HG03457 (cell line): ENCODE measurements at regions not wholly inside any gene's neighbourhood (a gene's known extent, or its start where the extent isn't known, plus 50 kb on each side); places are given as distances from the start of the nearest gene placed in this dataset.

ENCODE experiments used
- ATAC-seq: cut with Tn5 transposase; IDR thresholded peaks from one replicate; pipeline ENCODE4 v1.9.1; 2021; ENCODE audit warnings: moderate number of reproducible peaks; ENCODE audit not compliant: unreplicated experiment

DNA sequence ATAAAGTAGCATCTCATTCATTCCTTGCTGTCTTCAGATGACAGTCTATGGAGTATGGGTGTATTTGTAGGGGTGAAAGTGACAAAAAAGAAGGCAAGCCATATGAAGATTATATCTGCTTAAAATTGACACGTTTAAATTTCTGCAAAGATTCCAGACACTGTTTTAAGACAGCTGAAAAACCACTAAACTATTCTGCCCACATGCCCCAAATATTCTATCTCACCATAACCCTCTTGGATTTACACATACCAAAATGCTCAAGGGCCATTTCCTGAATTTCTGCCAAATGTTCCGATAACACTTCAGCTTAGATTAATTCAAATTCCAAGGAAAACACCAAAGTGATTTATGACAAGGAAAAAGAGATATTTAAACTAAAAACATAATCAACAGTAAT lies 99.9 kb upstream of the IL6 start:
- no peak for ATAC-seq

DNA sequence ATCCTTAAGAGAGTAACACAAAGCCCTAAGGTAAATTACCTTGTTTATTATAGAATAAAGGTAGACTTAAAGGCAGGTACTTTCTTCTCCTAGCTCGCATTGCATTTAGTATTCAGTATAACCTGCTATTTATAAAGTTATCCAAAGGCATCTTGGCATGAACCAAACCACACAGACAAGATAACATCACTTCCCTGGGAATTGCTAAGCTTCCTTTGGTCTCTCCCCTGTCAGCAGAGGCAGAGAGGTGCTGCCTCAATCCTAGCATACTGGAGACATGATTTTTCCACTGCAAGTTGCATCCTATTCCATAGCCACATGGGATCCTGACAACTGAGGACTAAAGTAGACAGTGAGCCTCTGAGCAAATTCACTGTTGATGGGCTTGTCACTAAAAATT lies 101.7 kb upstream of the IL6 start:
- no peak for ATAC-seq

DNA sequence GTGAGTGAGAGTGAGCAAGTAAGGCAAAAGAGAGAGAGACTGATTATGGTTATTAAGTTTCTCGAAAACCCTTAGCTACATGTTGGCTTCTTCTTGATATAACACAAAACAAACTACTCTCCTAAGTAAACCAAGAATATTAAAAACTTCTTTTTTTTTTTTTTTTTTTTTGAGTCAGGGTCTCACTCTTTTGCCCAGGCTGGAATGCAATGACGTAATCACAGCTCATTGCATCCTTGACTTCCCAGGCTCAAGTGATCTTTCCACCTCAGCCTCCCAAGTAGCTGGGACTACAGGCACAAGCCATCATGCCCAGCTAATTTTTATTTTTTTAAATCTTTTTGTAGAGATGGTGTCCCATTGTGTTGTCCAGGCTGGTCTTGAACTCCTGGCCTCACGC lies 102.2 kb upstream of the IL6 start:
- no peak for ATAC-seq

DNA sequence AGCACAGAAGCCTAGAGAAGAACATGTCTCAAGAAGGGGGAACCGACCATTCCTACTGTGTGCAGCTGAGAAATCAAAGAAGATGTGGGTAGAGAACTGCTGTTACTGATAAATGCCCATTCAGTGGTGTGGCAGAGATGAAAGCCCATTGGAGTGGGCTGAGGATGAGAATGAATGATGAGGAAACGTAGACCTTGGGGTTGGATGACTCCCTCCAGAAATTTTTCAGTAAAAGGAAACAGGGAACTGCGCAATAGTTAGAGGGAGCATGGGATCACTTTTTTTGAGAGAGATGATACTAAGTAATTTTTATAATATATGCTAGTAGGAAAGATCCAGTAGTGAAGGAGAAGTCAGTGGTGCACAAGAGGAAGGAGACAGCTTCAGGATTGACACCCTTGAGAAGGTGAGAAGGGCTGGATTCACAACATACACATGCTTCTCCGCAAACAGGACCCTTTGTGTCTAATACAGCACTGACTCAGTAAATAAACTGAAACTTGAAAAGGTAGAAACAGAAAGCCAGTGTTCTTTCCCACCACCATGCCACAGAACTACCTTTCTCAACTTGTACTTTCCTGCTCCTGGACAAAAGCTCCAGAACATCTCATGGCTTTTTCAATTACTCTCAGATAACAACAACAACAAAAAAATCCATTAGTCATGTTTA lies 104.7 kb upstream of the IL6 start:
- ATAC-seq: no peak

DNA sequence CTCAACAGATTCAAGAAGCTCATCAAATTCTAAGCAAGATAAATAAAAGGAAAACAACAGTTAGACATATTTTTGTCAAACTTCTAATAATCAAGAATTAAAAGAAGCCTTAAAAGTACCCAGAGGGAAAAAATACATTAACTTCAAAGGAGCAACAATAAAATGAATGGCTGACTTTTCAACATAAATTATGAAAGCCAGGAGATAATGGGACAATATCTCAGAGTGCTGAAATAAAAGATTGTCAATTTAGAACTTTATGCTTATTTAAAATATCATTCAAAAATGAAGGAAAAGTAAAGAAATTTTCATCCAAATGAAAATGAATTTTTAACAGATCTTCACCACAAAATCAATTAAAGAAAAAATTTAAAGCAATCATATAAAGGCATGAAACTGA lies 108.5 kb upstream of the IL6 start:
- no peak for ATAC-seq

DNA sequence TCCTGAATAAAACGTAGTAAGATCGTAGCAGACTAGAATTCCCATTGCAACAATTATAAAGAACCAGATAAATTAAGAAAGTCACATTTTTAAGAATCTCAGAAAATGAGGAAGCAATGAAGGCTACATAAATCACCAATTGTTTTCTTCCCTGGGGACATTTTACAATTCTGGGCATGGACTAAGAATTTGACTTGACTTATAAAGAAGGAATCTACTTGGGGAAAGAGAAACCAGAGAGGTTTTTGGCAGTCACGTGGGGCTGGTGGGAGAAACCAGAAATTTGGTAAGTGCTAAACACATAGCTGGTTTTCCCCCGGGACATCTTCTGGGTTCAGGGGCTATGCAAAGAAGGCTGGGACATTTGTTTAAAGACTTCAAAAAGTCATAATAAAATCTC lies 109.8 kb upstream of the IL6 start:
- no peak for ATAC-seq

DNA sequence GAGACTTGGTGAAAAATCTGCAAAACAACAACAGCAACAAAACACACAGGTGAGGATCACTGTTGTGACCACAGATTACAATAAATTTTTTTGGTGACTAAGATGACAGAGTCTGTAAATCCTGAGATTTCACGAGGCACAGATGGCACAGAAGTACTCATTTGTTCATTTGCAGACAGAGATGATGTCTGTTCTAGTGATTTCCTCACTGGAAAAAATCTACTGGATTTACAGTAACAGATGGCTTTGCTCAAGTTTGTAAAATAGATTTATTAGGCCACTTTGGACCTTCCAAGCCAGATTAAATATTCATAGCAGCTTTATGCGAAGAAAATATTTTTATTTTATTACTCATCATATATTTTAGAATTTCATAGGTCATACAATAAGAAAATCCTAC lies 113.5 kb upstream of the IL6 start:
- ATAC-seq: no peak

DNA sequence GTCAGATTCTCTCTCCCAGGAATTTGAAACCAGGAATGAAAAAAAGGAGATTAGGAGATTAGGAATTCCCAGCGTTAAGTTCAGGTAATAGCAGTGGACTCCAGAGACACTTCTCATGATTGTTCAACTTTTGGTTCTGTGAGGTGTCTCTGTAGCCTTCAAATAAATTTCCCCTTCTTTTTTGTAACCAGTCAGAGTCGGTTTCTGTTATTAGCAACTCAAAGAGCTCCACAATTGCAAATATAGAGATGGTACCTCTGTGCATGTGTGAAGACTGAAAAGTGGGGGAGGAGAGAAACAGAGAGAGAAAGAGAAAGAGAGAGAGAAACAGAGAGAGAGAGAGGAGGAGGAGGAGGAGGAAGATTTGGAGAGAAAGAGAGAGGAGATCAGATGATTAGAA lies 112.8 kb upstream of the STEAP1B start:
- ATAC-seq: no peak

DNA sequence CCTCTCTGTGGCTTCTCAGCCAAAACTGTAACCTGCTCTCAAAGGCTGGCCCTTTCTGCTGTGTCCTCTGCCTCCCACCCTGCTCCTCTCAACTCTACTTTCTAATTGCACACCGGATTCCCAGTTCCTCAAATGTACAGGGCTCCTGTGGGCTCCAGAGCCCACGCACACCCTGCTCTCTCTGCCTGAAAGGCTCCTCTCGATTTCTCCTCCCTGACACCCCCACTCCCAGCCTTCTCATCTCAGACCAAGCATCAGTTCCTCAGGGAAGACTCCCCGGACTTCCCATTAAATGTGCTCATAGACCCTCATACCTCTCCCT lies 111.7 kb upstream of the STEAP1B start:
- no peak for ATAC-seq

DNA sequence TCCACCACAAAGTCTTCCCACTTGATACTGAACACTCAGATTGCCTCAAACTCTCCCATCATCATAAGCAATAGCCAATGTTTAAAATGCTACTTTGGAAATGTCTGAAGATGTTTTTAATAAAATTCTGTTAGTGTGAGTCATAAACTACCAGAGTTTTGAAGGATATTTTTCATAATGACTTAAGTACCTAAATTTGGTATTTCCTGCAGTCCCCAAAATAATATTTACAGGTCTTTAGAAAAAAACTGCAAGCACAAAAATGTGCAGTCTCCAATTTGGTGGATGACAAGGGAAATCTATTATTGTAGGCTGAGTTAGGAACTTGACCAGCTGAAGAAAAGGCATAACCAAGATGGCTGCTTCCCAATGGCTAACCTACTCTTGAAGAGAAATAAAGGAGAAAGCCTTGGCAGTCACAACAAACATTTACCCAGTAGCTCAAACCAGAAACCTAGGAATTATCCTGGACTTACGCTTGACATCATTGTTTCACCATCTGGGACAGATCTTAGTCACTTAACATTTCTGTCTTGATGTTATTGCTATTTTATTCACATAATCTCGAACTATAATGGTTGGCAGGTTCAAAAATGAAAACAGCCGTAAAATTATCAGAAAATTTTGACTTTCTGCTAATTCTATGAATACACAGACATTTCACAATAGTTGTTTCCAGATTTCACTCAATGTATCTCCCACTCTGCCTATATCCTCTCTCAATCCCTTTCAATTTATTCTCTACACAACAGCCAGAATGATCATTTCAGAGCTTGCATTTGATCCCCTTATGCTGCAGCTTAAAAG lies 111.2 kb upstream of the STEAP1B start:
- ATAC-seq: no peak

DNA sequence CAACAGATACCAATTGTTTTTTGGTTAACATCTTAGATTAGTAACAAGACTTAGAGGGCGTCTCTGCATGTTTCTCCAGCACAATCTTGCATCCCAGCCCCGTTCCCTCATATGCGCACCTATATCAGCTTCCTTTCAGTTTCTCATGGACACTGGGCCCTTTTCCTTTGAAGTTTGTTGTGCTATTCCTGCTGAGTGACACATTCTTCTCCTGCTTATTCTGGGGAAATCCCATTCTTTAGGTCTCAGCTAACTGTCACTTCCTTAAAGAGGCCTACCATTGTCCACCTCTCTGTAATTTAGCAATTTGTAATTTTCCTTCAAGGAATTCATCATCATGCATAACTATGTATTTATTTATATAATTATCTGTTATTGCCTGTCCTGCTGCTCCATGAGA lies 110.3 kb upstream of the STEAP1B start:
- ATAC-seq: no peak

DNA sequence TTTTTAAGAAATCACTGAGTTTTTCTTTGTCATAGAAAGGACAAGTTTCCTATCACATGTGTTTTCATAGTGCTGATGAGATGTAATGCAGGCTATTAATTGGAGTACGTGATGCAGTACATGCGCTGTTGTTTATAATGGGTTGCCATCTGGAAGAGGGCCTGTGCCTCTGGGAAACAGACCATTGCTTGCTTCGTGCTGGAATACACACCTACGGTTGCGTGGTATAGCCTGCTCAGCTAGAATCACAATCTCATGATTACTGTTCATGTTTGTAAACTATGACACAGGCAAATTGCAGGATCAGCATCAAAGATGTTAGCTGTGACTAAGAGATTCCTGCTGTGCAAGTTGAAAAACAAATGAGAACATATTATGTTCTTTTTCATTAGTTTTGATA lies 107.2 kb upstream of the STEAP1B start:
- no peak for ATAC-seq

DNA sequence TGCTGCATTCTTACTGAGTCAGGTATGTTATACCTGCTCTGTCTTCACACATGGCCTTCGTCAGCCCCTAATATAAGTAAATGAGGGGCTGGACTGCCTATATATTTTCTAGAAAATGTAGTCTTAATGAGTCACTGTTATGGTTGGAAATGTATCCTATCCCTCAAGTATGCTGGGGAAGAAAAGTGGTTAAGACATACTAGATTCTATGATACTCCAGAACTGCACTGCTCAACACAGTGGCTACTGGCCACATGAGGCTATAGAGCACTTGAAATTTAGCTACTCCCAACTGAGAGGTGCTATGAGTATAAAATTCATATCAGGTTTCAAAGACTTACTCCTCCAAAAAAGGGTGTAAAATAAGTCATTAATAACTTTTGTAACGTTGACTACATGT lies 104.3 kb upstream of the STEAP1B start:
- no peak for ATAC-seq

DNA sequence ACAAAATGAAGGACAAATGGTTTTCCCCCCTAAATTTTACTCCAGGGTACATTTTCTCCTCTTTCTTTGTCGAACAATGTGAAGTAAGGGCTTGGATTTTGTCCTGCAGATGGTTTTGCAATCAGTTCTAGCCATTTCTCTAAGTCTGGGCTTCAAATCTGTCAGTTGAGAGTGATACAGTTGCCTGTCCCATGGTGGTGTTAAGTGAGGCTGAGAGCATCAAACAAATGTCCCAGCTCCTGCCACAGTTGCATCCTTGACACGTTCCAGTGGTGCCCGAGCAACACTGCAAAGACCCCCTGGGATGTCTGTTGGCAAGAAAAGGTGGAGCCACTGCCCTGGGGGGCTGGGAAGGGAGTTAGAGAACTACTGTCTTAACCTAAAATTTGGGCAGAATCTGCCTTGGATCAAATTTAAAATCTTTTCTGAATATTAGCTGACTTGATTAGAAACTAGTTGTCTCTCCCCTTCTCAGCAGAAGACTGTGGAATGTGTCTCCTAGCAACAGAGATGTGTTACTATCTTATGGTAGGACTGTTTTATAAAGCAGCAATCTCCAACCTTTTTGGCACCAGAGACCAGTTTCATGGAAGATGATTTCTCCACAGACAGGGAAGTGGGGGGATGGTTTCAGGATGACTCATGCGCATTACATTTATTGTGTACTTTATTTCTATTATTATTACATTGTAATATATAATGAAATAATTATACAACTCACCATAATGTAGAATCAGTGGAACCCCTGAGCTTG lies 102.0 kb upstream of the STEAP1B start:
- ATAC-seq: no peak

DNA sequence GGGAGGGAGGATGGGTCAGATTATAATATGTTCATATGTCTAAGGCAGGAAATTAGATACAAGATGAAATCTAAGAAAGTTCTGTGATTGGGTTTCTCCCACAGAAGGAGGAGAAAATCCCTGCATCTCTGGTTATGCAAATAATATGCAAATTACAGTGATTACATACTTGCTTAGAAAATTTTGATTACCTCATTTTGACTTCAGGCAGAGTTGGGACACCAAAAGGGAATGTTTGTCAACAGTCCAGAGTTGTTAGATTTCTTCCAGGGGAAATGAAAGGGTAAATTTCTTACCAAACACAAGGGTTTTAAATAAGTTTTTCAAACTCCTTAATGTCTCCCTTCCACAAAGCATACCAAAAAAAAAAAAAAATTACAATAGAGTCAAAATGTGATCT lies 101.4 kb upstream of the STEAP1B start:
- ATAC-seq: no peak

DNA sequence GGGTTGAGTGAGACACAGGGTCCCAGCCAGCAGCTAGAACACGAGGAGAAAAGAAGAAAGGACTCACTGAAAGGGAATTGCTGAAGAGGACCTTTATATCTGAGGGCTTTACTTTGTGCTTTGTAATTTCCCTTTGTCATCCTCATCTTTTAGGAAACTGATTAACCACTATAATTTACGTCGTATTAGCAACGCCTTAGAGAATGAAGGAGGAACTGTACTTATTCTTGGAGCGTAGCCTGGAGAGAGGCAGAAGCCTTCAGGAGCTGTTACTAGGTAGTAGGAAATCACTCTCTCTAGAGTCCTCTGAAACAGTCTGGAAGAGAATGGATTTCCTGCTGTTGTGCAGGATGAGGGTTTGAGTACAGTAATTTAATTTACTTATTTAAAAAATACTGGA lies 101.0 kb upstream of the STEAP1B start:
- ATAC-seq: no peak

DNA sequence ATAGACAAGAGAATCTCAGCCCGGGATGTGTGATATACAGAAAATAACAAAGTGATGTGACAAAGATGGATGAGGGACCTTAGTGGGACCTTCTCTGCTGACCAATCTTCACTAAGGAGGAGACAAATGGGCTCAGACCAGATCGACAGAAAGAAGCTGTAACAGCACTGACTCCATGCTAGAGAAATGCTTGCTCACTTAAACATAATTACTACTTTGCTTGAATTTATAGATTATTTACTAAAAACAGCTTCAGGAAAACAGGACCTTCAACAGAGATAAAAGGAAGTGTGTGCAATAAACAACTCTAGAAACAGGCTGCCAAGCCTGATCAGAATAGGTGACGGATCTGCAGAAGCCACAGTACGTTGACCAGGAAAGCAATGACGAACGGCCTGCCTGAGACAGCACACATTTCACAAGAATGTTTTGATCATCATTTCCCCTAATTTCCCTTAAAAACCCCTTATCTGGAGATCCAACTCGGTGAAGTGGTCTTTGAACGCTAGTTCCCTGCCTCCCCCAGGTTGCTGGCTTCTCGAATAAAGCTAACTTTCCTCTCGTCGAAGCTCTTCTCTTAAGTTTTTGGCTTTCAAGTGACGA lies 98.4 kb upstream of the STEAP1B start:
- no peak for ATAC-seq

DNA sequence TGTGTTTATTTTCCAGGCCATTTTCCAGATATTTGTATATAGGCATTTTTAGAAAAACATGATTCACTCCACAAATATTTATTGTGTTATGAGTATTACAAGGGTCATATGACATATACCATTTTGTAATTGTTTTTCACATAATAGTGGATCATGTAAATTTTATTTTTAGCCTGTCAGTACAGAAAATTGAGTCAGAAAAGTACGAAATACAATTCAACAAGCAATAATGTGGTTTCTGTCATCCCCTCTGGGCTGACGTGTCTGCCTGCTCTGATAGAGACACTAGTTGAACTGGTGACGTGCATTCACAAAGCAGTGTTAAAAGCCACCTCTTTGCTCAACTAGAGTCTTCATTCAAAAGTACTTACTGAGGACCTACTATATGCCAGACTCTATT lies 97.9 kb upstream of the STEAP1B start:
- no peak for ATAC-seq

DNA sequence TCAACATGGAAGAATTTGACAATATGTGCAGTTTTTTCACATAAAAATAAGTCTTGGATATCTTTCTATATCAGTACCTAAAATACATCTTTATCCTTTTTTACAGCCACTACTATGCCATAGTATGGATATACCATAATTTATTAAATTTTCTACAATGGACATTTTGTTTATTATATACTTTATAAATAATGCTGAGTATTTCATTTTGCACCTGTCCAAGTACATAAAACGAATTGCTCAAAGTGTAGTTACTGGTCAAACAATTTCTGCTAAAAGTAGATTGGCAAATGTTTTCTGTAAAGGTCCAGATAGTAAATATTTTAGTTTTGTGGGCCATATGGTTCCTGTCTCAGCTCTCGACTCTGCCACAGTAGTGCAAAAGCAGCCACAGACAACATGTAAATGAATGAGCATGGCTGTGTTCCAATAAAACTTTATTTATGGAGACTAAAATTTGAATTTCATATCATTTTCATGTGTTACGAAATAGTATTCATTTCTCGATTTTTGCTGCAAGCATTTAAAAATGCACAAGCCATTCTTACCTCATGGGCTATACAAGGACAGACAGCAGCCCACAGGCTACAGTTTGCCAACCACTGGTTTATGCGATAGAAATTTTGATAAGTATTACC lies 96.9 kb upstream of the STEAP1B start:
- ATAC-seq: no peak

DNA sequence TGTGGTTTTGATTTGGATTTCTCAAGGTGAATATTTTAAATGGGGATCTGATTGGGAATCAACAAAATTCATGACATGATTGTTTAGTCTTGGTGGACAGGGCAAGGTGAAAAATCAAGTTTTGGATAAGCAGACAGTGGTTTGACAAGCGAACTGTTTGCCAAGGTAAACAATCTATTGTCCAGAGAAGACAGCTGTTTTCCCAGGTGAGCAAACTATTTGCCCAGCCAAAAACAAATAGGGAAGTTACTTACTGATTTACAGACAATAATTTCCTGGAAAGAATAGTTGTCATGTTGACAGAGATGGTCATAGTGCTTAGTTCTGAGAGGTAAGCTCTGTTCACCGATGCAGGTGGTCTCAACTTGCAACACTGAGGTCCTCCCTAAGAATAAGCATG lies 94.0 kb upstream of the STEAP1B start:
- ATAC-seq: no peak

DNA sequence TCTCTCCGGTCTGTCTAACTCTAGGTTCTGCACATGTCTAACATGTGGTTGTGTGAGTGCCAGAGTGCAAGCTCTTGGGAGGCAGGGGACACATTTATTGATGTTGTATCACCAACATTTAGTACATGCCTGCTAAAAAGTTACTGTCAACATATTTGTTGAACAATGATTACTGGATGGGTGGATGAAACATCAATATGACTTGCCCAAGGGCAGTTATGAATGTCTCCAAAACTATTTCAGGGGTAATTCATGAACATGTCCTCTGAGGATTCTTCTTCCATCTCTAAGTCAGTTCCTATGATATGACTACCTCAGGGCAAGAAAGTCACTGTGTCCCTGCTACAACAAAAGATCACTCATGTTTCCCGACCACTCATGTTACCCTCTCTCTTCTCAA lies 91.3 kb upstream of the STEAP1B start:
- no peak for ATAC-seq
